ENCODE measurements at regions not wholly inside any gene's neighbourhood (a gene's known extent, or its start where the extent isn't known, plus 50 kb on each side); places are given as distances from the start of the nearest gene placed in this dataset.
"Not testable (repeated sequence)": the region's sequence is repeated elsewhere in the genome, so short reads cannot be mapped to it uniquely, and the experiment has no call there.

GRCh38 chr1:193931356-193931755 is 744.9 kb upstream of the B3GALT2 start:
- peak in 2 of 3 donors; percentile 1 to 16 for DNase-seq (ENCODE audit: low read depth in 3 of 3, low spot score in 2 of 3)

GRCh38 chr1:193929374-193930033 is 743.1 kb upstream of the B3GALT2 start:
- DNase-seq (ENCODE audit: low read depth in 3 of 3, low spot score in 2 of 3) = no peak

GRCh38 chr1:193927550-193927949 is 741.1 kb upstream of the B3GALT2 start:
- no peak for DNase-seq (ENCODE audit: low read depth in 3 of 3, low spot score in 2 of 3)

- DNase-seq (ENCODE audit: low read depth in 3 of 3, low spot score in 2 of 3) = no peak
Observed at GRCh38 chr1:193926956-193927355, 740.5 kb upstream of the B3GALT2 start.

GRCh38 chr1:193919827-193920226 is 733.4 kb upstream of the B3GALT2 start:
- DNase-seq (ENCODE audit: low read depth in 3 of 3, low spot score in 2 of 3) = no peak

GRCh38 chr1:193916452-193916851 is 730.0 kb upstream of the B3GALT2 start:
- DNase-seq (ENCODE audit: low read depth in 3 of 3, low spot score in 2 of 3) = no peak

- no peak for DNase-seq (ENCODE audit: low read depth in 3 of 3, low spot score in 2 of 3)
Observed at GRCh38 chr1:193914871-193915270, 728.5 kb upstream of the B3GALT2 start.

- DNase-seq (ENCODE audit: low read depth in 3 of 3, low spot score in 2 of 3) = no peak
Observed at GRCh38 chr1:193909406-193910082, 723.1 kb upstream of the B3GALT2 start.

- no peak for DNase-seq (ENCODE audit: low read depth in 3 of 3, low spot score in 2 of 3)
Observed at GRCh38 chr1:193905288-193906085, 719.1 kb upstream of the B3GALT2 start.

- DNase-seq (ENCODE audit: low read depth in 3 of 3, low spot score in 2 of 3) = no peak
Observed at GRCh38 chr1:193891788-193892187, 705.4 kb upstream of the B3GALT2 start.

GRCh38 chr1:193890935-193891334 is 704.5 kb upstream of the B3GALT2 start:
- DNase-seq (ENCODE audit: low read depth in 3 of 3, low spot score in 2 of 3) = no peak

GRCh38 chr1:193884848-193885558 is 698.6 kb upstream of the B3GALT2 start:
- no peak for DNase-seq (ENCODE audit: low read depth in 3 of 3, low spot score in 2 of 3)

GRCh38 chr1:193877920-193878319 is 691.5 kb upstream of the B3GALT2 start:
- not testable (repeated sequence) for DNase-seq (ENCODE audit: low read depth in 3 of 3, low spot score in 2 of 3)

- DNase-seq (ENCODE audit: low read depth in 3 of 3, low spot score in 2 of 3) = no peak
Observed at GRCh38 chr1:193868425-193868824, 682.0 kb upstream of the B3GALT2 start.

- no peak for DNase-seq (ENCODE audit: low read depth in 3 of 3, low spot score in 2 of 3)
Observed at GRCh38 chr1:193856261-193856660, 669.8 kb upstream of the B3GALT2 start.

GRCh38 chr1:193850745-193851144 is 664.3 kb upstream of the B3GALT2 start:
- DNase-seq (ENCODE audit: low read depth in 3 of 3, low spot score in 2 of 3) = no peak

GRCh38 chr1:193846876-193847604 is 660.6 kb upstream of the B3GALT2 start:
- DNase-seq (ENCODE audit: low read depth in 3 of 3, low spot score in 2 of 3) = no peak

- no peak for DNase-seq (ENCODE audit: low read depth in 3 of 3, low spot score in 2 of 3)
Observed at GRCh38 chr1:193846411-193846810, 660.0 kb upstream of the B3GALT2 start.

GRCh38 chr1:193841857-193842256 is 655.4 kb upstream of the B3GALT2 start:
- no peak for DNase-seq (ENCODE audit: low read depth in 3 of 3, low spot score in 2 of 3)

GRCh38 chr1:193831465-193831864 is 645.1 kb upstream of the B3GALT2 start:
- no peak for DNase-seq (ENCODE audit: low read depth in 3 of 3, low spot score in 2 of 3)

Data from right renal cortex interstitium (tissue), 3 donors.